ENCODE measurements at regions not wholly inside any gene's neighbourhood (a gene's known extent, or its start where the extent isn't known, plus 50 kb on each side); places are given as distances from the start of the nearest gene placed in this dataset.

GRCh38 chr13:54742984-54743383 lies 1714.4 kb downstream of the OLFM4 start (continued):
- TF ChIP-seq ZNF571 (tag by site-specific recombination; IDR thresholded peaks at IDR 0.05) (no peak), ZNF394 (tag by site-specific recombination; IDR thresholded peaks at IDR 0.05; ENCODE audit: borderline replicate concordance) (no peak), ZNF473 (tag by site-specific recombination; IDR thresholded peaks at IDR 0.05) (no peak), ZNF518A (tag by site-specific recombination; conservative IDR thresholded peaks at IDR 0.05; ENCODE audit: low read depth) (no peak), ZNF549 (tag by site-specific recombination; IDR thresholded peaks at IDR 0.05) (no peak), SP7 (tag by site-specific recombination; IDR thresholded peaks at IDR 0.05) (peak; percentile 70), RBAK (tag by site-specific recombination; IDR thresholded peaks at IDR 0.05) (no peak), ZNF362 (tag by site-specific recombination; IDR thresholded peaks at IDR 0.05) (no peak), ZNF280D (tag by site-specific recombination; IDR thresholded peaks at IDR 0.05) (no peak), ZNF623 (tag by site-specific recombination; IDR thresholded peaks at IDR 0.05) (no peak), ZNF521 (tag by site-specific recombination; IDR thresholded peaks at IDR 0.05) (no peak), ZSCAN16 (tag by site-specific recombination; IDR thresholded peaks at IDR 0.05) (no peak), ZNF621 (tag by site-specific recombination; IDR thresholded peaks at IDR 0.05) (no peak), ZNF629 (tag by site-specific recombination; IDR thresholded peaks at IDR 0.05) (peak; percentile 67), ZNF10 (tag by site-specific recombination; IDR thresholded peaks at IDR 0.05) (no peak; the same call in 1 of the 2 replicates), ZNF610 (tag by site-specific recombination; IDR thresholded peaks at IDR 0.05; ENCODE audit: borderline replicate concordance) (no peak), ZNF791 (tag by site-specific recombination; IDR thresholded peaks at IDR 0.05) (no peak), YY2 (tag by site-specific recombination; IDR thresholded peaks at IDR 0.05) (no peak), HOXC10 (CRISPR knock-in tag; IDR thresholded peaks at IDR 0.05) (no peak), ZNF514 (tag by site-specific recombination; IDR thresholded peaks at IDR 0.05) (no peak), ZNF837 (tag by site-specific recombination; IDR thresholded peaks at IDR 0.05) (no peak), ZNF792 (tag by site-specific recombination; IDR thresholded peaks at IDR 0.05) (no peak), ATF2 (tag by site-specific recombination; IDR thresholded peaks at IDR 0.05; ENCODE audit: low read depth) (peak; percentile 66; the same call in 1 of the 2 replicates), PRDM6 (tag by site-specific recombination; IDR thresholded peaks at IDR 0.05) (peak; percentile 97), ELK4 (IDR thresholded peaks at IDR 0.05; ENCODE audit: borderline replicate concordance, low read depth, low read length) (no peak), ZNF114 (tag by site-specific recombination; IDR thresholded peaks at IDR 0.05) (no peak), ZBTB48 (tag by site-specific recombination; IDR thresholded peaks at IDR 0.05) (no peak)
